Esophagus muscularis mucosa (tissue), 4 donors: ENCODE measurements at regions not wholly inside any gene's neighbourhood (a gene's known extent, or its start where the extent isn't known, plus 50 kb on each side); places are given as distances from the start of the nearest gene placed in this dataset.
A peak's percentile ranks its signal among the peaks of the same experiment; 100 is the strongest.

Experiments used
- DNase-seq: peaks from one replicate; pipeline ENCODE4 v3.0.0-alpha.2; 2017; ENCODE audit errors: extremely low spot score
- H3K27ac ChIP-seq, 4 donors: fragments of 200-600 bp; sonication (generic); replicated peaks in 1 of 4; 1 replicate in 3 of 4; 2 replicates in 1 of 4; pipeline ENCODE4 v1.5.1; 2016 to 2019; ENCODE audit warnings: mild to moderate bottlenecking in 1 of 4
- H3K27me3 ChIP-seq, 4 donors: fragments of 200-600 bp; sonication (generic); one replicate each; pipeline versions ENCODE4 v1.5.1 to v1.6.0; 2016 to 2019
- H3K36me3 ChIP-seq, 4 donors: fragments of 200-600 bp; sonication (generic); one replicate each; pipeline ENCODE4 v1.5.1; 2016 to 2019
- H3K4me1 ChIP-seq, 4 donors: fragments of 200-600 bp; sonication (generic); one replicate each; pipeline ENCODE4 v1.5.1; 2016 to 2019
- H3K4me3 ChIP-seq, 4 donors: fragments of 200-600 bp; sonication (generic); 1 replicate in 2 of 4; 2 replicates in 2 of 4; pipeline ENCODE4 v1.5.1; 2016 to 2019; ENCODE audit warnings: mild to moderate bottlenecking in 4 of 4, moderate library complexity in 1 of 4
- H3K9me3 ChIP-seq, 4 donors: fragments of 200-600 bp; sonication (generic); 1 replicate in 3 of 4; 2 replicates in 1 of 4; pipeline ENCODE4 v1.5.1; 2016 to 2019
- EP300 ChIP-seq: sonication (generic); formaldehyde crosslinking; IDR thresholded peaks from one replicate; pipeline ENCODE4 v1.6.1; 2017; ENCODE audit warnings: antibody characterized with exemption
- POLR2A ChIP-seq: fragments of 450-650 bp; IDR thresholded peaks from one replicate; pipeline ENCODE4 v1.6.1; 2017; ENCODE audit warnings: antibody characterized with exemption, moderate library complexity, mild to moderate bottlenecking, low read depth
- POLR2AphosphoS5 ChIP-seq, 2 donors: sonication (generic); formaldehyde crosslinking; IDR thresholded peaks; one replicate each; pipeline ENCODE4 v1.6.1; 2017; ENCODE audit warnings: antibody characterized with exemption in 2 of 2
- WGBS: methylation state at CpG from one replicate; pipeline ENCODE4 v1.1.5; 2018; 5-methylcytosine and 5-hydroxymethylcytosine counted together
- intact Hi-C: fragments of 100-400 bp; cut with DNase I; formaldehyde crosslinking; loops from one replicate; pipeline ENCODE4 v1.15.1; 2023
- TF ChIP-seq, protein P1 (sequence below), 3 experiments: fragments of 200-600 bp in 2 of 3; fragments of 450-650 bp in 1 of 3; sonication (generic) in 2 of 3; IDR thresholded peaks; one replicate each; pipeline ENCODE4 v1.5.1; 2017 to 2019; ENCODE audit warnings: antibody characterized with exemption in 3 of 3, mild to moderate bottlenecking in 2 of 3, moderate library complexity in 1 of 3

- WGBS = 80% methylated on average over 4 of the region's 4 CpGs
These were observed 75.0 kb upstream of the VSTM2B start for GRCh38 chr19:29450812-29451211.

DNA sequence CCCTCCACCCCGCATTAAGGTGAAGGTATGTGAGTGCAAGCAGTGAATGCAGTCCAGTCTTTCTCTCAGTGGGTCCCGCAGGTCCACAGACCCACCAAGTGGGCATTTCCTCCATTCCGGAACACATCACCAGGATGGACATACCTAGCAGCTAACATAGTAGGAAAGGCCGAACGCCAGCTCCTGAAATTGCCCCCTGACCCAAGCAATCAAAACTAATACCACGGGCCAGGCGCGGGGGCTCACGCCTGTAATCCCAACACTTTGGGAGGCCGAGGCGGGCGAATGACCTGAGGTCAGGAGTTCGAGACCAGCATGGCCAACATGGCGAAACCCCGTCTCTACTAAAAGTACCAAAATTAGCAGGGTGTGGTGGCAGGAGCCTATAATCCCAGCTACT, 71.7 kb upstream of the VSTM2B start:
- Histone ChIP-seq H3K27ac (no peak overlapping the region), H3K4me1 (no peaks in the 10 kb centered on the region), H3K27me3 (peaks cover 0 to 9% (median 0%) of the 10 kb centered on the region in 4 donors), H3K9me3 (peaks cover 0 to 18% (median 6%) of the 10 kb centered on the region in 4 donors), H3K36me3 (no peaks in the 10 kb centered on the region), H3K4me3 (no peak overlapping the region)
- DNase-seq = peak; percentile 80
- intact Hi-C loops = no loop called here
- WGBS = 92% methylated on average over 15 of the region's 15 CpGs
- no peak for TF ChIP-seq POLR2AphosphoS5 (IDR thresholded peaks at IDR 0.05)
- TF ChIP-seq, protein P1, sequence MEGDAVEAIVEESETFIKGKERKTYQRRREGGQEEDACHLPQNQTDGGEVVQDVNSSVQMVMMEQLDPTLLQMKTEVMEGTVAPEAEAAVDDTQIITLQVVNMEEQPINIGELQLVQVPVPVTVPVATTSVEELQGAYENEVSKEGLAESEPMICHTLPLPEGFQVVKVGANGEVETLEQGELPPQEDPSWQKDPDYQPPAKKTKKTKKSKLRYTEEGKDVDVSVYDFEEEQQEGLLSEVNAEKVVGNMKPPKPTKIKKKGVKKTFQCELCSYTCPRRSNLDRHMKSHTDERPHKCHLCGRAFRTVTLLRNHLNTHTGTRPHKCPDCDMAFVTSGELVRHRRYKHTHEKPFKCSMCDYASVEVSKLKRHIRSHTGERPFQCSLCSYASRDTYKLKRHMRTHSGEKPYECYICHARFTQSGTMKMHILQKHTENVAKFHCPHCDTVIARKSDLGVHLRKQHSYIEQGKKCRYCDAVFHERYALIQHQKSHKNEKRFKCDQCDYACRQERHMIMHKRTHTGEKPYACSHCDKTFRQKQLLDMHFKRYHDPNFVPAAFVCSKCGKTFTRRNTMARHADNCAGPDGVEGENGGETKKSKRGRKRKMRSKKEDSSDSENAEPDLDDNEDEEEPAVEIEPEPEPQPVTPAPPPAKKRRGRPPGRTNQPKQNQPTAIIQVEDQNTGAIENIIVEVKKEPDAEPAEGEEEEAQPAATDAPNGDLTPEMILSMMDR (IDR thresholded peaks at IDR 0.05) = no peak
- no peak for TF ChIP-seq POLR2A
- TF ChIP-seq EP300 = no peak

More at GRCh38 chr19:29450812-29451211, 75.0 kb upstream of the VSTM2B start:
- Histone ChIP-seq H3K27me3 (peaks cover 0 to 12% (median 0%) of the 10 kb centered on the region in 4 donors), H3K4me3 (no peak overlapping the region), H3K36me3 (no peaks in the 10 kb centered on the region), H3K4me1 (no peaks in the 10 kb centered on the region), H3K9me3 (no peaks in the 10 kb centered on the region), H3K27ac (no peak overlapping the region)
- TF ChIP-seq, protein P1 (IDR thresholded peaks at IDR 0.05) = no peak
- TF ChIP-seq POLR2A = no peak
- peak; percentile 55 for DNase-seq
- intact Hi-C loops = no loop called here

- intact Hi-C loops = no loop called here
- WGBS = 84% methylated on average over 1 of the region's 1 CpG
- Histone ChIP-seq H3K27ac (no peak overlapping the region), H3K4me1 (no peaks in the 10 kb centered on the region), H3K27me3 (peaks cover 0 to 9% (median 0%) of the 10 kb centered on the region in 4 donors), H3K9me3 (peaks cover 0 to 18% (median 6%) of the 10 kb centered on the region in 4 donors), H3K36me3 (no peaks in the 10 kb centered on the region), H3K4me3 (no peak overlapping the region)
- DNase-seq = peak; percentile 26
- TF ChIP-seq, protein P1 (IDR thresholded peaks at IDR 0.05) = no peak
- TF ChIP-seq EP300 (no peak), POLR2AphosphoS5 (IDR thresholded peaks at IDR 0.05) (no peak), POLR2A (no peak)
These were observed 68.4 kb upstream of the VSTM2B start for GRCh38 chr19:29457413-29457812.

DNA sequence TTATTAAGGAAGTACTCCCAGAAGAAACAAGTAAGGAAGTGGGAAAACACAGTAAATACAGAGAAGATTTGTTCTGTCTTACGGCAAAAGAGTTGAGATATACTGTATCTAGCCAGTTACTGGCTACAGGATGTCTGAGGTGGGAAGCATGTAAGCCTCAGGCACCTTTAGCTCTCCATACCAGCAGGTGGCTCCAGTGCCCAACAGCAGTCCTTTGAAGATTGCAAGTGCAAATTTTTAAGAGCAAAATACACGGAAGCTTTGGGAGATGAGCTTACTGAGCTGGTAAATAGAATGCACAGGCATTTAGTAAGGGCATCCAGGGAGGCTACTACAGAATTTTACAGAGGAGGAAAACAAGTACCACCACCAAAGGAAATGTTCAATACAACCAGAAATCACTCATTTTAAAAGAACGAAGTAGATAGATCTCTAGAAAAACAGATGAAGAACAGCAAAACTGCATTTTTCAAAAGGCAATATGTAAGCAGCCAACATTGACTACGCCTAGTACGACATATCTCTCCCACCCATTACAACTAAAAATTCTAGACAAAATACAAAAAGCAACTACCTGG, 57.9 kb upstream of the VSTM2B start:
- H3K9me3 ChIP-seq = peaks cover 0 to 17% (median 0%) of the 10 kb centered on the region in 4 donors
- H3K27me3 ChIP-seq = no peaks in the 10 kb centered on the region
- TF ChIP-seq EP300 = no peak
- TF ChIP-seq POLR2AphosphoS5 (IDR thresholded peaks at IDR 0.05) = no peak
- no peak for TF ChIP-seq POLR2A
- TF ChIP-seq, protein P1 (IDR thresholded peaks at IDR 0.05) = peak in 1 of 3 experiments; percentile 7
- no peak overlapping the region for H3K4me3 ChIP-seq
- no peaks in the 10 kb centered on the region for H3K36me3 ChIP-seq
- DNase-seq = peak; percentile 53
- intact Hi-C loops = no loop called here
- no peaks in the 10 kb centered on the region for H3K4me1 ChIP-seq
- no peak overlapping the region for H3K27ac ChIP-seq
- 64% methylated on average over 5 of the region's 5 CpGs for WGBS

GRCh38 chr19:29475469-29475868, 50.3 kb upstream of the VSTM2B start:
- no peak for TF ChIP-seq POLR2A
- TF ChIP-seq, protein P1 (IDR thresholded peaks at IDR 0.05) = no peak
- no peak for TF ChIP-seq EP300
- TF ChIP-seq POLR2AphosphoS5 (IDR thresholded peaks at IDR 0.05) = no peak
- no peaks in the 10 kb centered on the region for H3K4me1 ChIP-seq
- H3K4me3 ChIP-seq = no peak overlapping the region
- intact Hi-C loops = no loop called here
- 83% methylated on average over 12 of the region's 12 CpGs for WGBS
- H3K27me3 ChIP-seq = peaks cover 0 to 30% (median 0%) of the 10 kb centered on the region in 4 donors
- H3K27ac ChIP-seq = no peak overlapping the region
- H3K36me3 ChIP-seq = no peaks in the 10 kb centered on the region
- H3K9me3 ChIP-seq = no peaks in the 10 kb centered on the region
- DNase-seq = peak; percentile 72
